ENCODE measurements at regions not wholly inside any gene's neighbourhood (a gene's known extent, or its start where the extent isn't known, plus 50 kb on each side); places are given as distances from the start of the nearest gene placed in this dataset.
"Not testable (repeated sequence)": the region's sequence is repeated elsewhere in the genome, so short reads cannot be mapped to it uniquely, and the experiment has no call there.

DNA sequence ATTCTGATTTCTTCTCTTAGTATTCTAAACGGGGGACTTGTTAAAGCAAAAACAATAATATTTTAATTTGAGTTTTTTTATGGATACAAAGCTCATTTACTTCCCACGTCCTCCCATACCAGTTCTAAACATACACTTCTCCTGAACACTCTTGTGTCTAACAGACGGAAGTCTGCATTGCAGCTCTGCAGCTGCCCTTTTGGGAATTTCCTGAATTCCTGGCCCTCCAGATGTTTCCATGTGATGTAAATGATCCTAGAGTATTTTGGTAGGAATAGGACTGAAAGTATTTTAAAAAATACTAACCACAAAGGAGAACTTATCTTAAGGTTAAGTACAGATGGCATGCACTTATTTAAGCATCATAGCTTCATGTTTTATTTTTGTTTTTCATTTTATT lies 886.7 kb downstream of the TBC1D32 start:
- no peak overlapping the region for H3K4me3 ChIP-seq (replicated peaks in 1 of 3)
- no peaks in the 10 kb centered on the region for H3K4me1 ChIP-seq
- H3K27ac ChIP-seq = no peak overlapping the region
- TF ChIP-seq POLR2A (IDR thresholded peaks at IDR 0.05) = no peak
- TF ChIP-seq CTCF (IDR thresholded peaks at IDR 0.05) = no peak
- no peak for DNase-seq
- no peaks in the 10 kb centered on the region for H3K27me3 ChIP-seq
- intact Hi-C loops (cut with DNase I) = no loop called here
- 47 to 65% methylated on average over 3 of the region's 3 CpGs for WGBS, 2 donors
- H3K36me3 ChIP-seq = no peaks in the 10 kb centered on the region
- H3K9me3 ChIP-seq = no peaks in the 10 kb centered on the region

GRCh38 chr6:120432840-120433239 lies 901.4 kb downstream of the TBC1D32 start:
- intact Hi-C loops (cut with DNase I); H3K27me3 ChIP-seq: not testable (repeated sequence)

GRCh38 chr6:120431841-120432240 lies 902.4 kb downstream of the TBC1D32 start:
- intact Hi-C loops (cut with DNase I) = no loop called here
- H3K27ac ChIP-seq = no peak overlapping the region
- TF ChIP-seq POLR2A (IDR thresholded peaks at IDR 0.05) (no peak), CTCF (IDR thresholded peaks at IDR 0.05) (no peak)
- no peaks in the 10 kb centered on the region for H3K4me1 ChIP-seq
- 91 to 99% methylated on average over 11 of the region's 11 CpGs for WGBS, 2 donors
- DNase-seq = no peak
- no peak overlapping the region for H3K4me3 ChIP-seq (replicated peaks in 1 of 3)
- H3K36me3 ChIP-seq = no peaks in the 10 kb centered on the region
- no peaks in the 10 kb centered on the region for H3K9me3 ChIP-seq
- no peaks in the 10 kb centered on the region for H3K27me3 ChIP-seq

More at GRCh38 chr6:120432840-120433239, 901.4 kb downstream of the TBC1D32 start:
- H3K4me3 ChIP-seq (replicated peaks in 1 of 3); H3K4me1 ChIP-seq; DNase-seq; H3K9me3 ChIP-seq; H3K27ac ChIP-seq; H3K36me3 ChIP-seq: not testable (repeated sequence)
- 87 to 95% methylated on average over 8 to 11 of the region's 11 CpGs for WGBS, 2 donors

- Histone ChIP-seq H3K36me3 (no peaks in the 10 kb centered on the region), H3K9me3 (no peaks in the 10 kb centered on the region), H3K4me1 (no peaks in the 10 kb centered on the region), H3K4me3 (replicated peaks in 1 of 3) (no peak overlapping the region), H3K27ac (no peak overlapping the region), H3K27me3 (no peaks in the 10 kb centered on the region)
- intact Hi-C loops (cut with DNase I) = no loop called here
- 85 to 89% methylated on average over 3 of the region's 3 CpGs for whole genome bisulfite sequencing, 2 donors
- no peak for TF ChIP-seq CTCF (IDR thresholded peaks at IDR 0.05)
- TF ChIP-seq POLR2A (IDR thresholded peaks at IDR 0.05) = no peak
- DNase-seq = no peak
Measured at GRCh38 chr6:120411394-120411793, 922.9 kb downstream of the TBC1D32 start.

DNA sequence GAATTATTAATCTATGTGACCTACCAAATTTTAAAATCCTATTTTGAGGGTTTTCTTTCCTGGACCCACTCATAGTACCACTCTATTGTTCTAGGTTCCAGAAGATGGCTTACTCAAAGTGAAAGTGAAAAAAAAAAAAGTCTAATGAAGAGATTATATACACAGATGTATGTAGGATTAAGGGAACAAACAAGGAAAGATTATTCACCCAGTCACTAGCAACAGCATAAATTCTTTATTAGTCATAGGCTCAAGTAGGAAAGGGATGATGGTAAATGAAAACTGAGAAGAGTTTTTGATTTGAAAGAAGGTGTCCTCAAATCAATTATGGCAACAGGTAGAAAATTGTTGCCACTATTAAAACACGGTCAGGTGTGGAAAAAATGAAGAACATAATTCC lies 923.7 kb downstream of the TBC1D32 start:
- no peak overlapping the region for H3K4me3 ChIP-seq (replicated peaks in 1 of 3)
- no peak for DNase-seq
- H3K9me3 ChIP-seq = no peaks in the 10 kb centered on the region
- 88 to 89% methylated on average over 1 of the region's 1 CpG for WGBS, 2 donors
- intact Hi-C loops (cut with DNase I) = no loop called here
- H3K36me3 ChIP-seq = no peaks in the 10 kb centered on the region
- no peak overlapping the region for H3K27ac ChIP-seq
- no peaks in the 10 kb centered on the region for H3K4me1 ChIP-seq
- no peak for TF ChIP-seq POLR2A (IDR thresholded peaks at IDR 0.05)
- TF ChIP-seq CTCF (IDR thresholded peaks at IDR 0.05) = no peak
- H3K27me3 ChIP-seq = no peaks in the 10 kb centered on the region

DNA sequence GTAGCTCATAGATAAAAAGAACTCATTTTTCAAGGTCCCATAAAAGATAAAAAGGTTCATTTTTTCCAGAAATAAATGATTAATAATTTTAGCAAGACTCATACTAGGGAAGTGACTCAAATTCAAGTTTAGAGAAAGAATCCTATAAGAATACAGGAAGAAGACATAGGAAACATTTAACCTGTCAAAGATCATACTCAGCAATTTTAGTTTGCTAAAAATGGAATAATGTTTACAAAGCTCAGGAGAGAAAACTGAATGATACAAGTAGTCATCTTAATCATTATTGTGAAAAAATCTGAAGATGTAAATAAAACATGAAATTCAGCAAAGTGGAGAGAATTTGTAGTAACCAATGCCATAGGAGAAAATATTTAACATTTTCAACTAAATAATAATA lies 926.6 kb downstream of the TBC1D32 start:
- intact Hi-C loops (cut with DNase I) = no loop called here
- no peaks in the 10 kb centered on the region for H3K36me3 ChIP-seq
- H3K4me3 ChIP-seq (replicated peaks in 1 of 3) = no peak overlapping the region
- H3K9me3 ChIP-seq = no peaks in the 10 kb centered on the region
- TF ChIP-seq POLR2A (IDR thresholded peaks at IDR 0.05) (no peak), CTCF (IDR thresholded peaks at IDR 0.05) (no peak)
- no peaks in the 10 kb centered on the region for H3K4me1 ChIP-seq
- no peak for DNase-seq
- H3K27me3 ChIP-seq = no peaks in the 10 kb centered on the region
- no peak overlapping the region for H3K27ac ChIP-seq
